ENCODE measurements at regions not wholly inside any gene's neighbourhood (a gene's known extent, or its start where the extent isn't known, plus 50 kb on each side); places are given as distances from the start of the nearest gene placed in this dataset.

DNA sequence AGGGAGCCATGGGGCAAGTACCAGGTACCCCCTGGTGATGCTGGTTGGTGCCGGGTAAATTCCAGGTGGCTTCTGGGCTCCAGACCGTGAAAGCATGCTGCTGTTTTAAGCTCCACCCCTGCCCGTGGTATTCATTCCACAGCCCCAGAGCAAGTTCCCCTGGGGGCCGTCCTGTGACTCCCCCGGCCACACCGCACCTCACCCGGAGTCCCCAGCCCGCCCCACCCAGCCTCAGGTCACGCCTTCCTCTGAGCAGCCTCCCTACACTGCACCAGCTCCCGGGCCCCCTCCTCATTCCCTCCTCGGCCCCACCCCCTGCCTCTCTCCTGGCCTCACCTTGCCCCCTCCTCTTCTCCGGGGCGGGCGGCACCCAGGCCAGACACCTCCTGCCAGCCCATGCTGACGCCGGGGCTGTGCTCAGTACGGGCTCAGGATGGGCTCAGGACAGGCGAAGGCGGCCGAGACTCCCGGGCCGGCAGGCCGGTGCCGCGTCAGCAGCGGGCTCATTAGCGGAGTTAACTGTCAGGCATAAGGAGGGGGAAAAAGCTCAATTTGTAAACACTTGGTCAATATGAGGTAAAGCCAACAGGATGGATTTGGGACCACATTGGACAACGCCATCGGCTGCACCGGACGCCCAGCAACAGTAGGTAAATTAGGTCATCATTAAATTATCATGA lies 127.4 kb downstream of the FAM53A start:
- TF ChIP-seq TAF1 (IDR thresholded peaks at IDR 0.05; ENCODE audit: low read depth, low read length): no peak
- no peak for TF ChIP-seq POLR2AphosphoS5 (IDR thresholded peaks at IDR 0.05; ENCODE audit: low read depth, low read length)
- TF ChIP-seq POLR2A (IDR thresholded peaks at IDR 0.05; ENCODE audit: low read depth, low read length): no peak
- no peak for TF ChIP-seq SPI1 (IDR thresholded peaks at IDR 0.05; ENCODE audit: low read depth, low read length)
- no peak for TF ChIP-seq POU2F2 (IDR thresholded peaks at IDR 0.05; ENCODE audit: low read depth, low read length)
- TF ChIP-seq PAX5 (IDR thresholded peaks at IDR 0.05; ENCODE audit: insufficient read depth, low read length, severe bottlenecking): no peak

All from GM12891 (cell line).